Liver (tissue), 8 donors: ENCODE measurements at regions not wholly inside any gene's neighbourhood (a gene's known extent, or its start where the extent isn't known, plus 50 kb on each side); places are given as distances from the start of the nearest gene placed in this dataset.

ENCODE experiments used
- DNase-seq: peaks from one replicate; pipeline ENCODE4 v3.0.0-alpha.2; 2017; ENCODE audit warnings: low spot score
- H3K27ac ChIP-seq, 2 donors: one replicate each; pipeline ENCODE4 v1.7.0; 2013; ENCODE audit warnings: inconsistent platforms in 2 of 2, low read length in 2 of 2, control low read depth in 1 of 2, low read depth in 1 of 2, mild to moderate bottlenecking in 1 of 2
- H3K27me3 ChIP-seq, 4 donors: one replicate each; pipeline versions ENCODE4 v1.6.1 to v1.7.0; 2013; ENCODE audit warnings: low read length in 3 of 4, inconsistent platforms in 1 of 4, mild to moderate bottlenecking in 1 of 4, moderate library complexity in 1 of 4; ENCODE audit not compliant: control insufficient read depth in 4 of 4, insufficient read depth in 4 of 4
- H3K36me3 ChIP-seq, 4 donors: one replicate each; pipeline versions ENCODE4 v1.6.1 to v1.7.0; 2013; ENCODE audit warnings: low read length in 3 of 4, mild to moderate bottlenecking in 3 of 4, low read depth in 1 of 4, moderate library complexity in 1 of 4; ENCODE audit not compliant: control insufficient read depth in 4 of 4, insufficient read depth in 3 of 4
- H3K4me1 ChIP-seq, 4 donors: one replicate each; pipeline versions ENCODE4 v1.6.1 to v1.7.0; 2013; ENCODE audit warnings: low read length in 3 of 4, mild to moderate bottlenecking in 3 of 4, moderate library complexity in 1 of 4; ENCODE audit not compliant: control insufficient read depth in 4 of 4, insufficient read depth in 4 of 4
- H3K4me3 ChIP-seq, 3 donors: one replicate each; pipeline versions ENCODE4 v1.6.1 to v1.7.0; 2013; ENCODE audit warnings: low read length in 3 of 3, control low read depth in 1 of 3, low read depth in 1 of 3, mild to moderate bottlenecking in 1 of 3
- H3K9ac ChIP-seq, 2 donors: one replicate each; pipeline ENCODE4 v1.7.0; 2013; ENCODE audit warnings: low read length in 2 of 2, mild to moderate bottlenecking in 2 of 2, moderate library complexity in 2 of 2, control low read depth in 1 of 2, low read depth in 1 of 2
- H3K9me3 ChIP-seq, 4 donors: one replicate each; pipeline versions ENCODE4 v1.6.1 to v1.7.0; 2013; ENCODE audit warnings: low read length in 3 of 4; ENCODE audit not compliant: control insufficient read depth in 4 of 4
- CTCF ChIP-seq: fragments of 150-350 bp; IDR thresholded peaks from 2 replicates; pipeline ENCODE4 v1.5.1; 2017; ENCODE audit warnings: improper control_type of control experiment, low read depth, low read length; ENCODE audit not compliant: missing input control
- EGR1 ChIP-seq, 2 donors: IDR thresholded peaks; 2 replicates each; pipeline ENCODE4 v1.6.1; 2016 to 2018; ENCODE audit warnings: antibody characterized with exemption in 2 of 2, low read depth in 2 of 2
- FOXA1 ChIP-seq: IDR thresholded peaks from 2 replicates; pipeline ENCODE4 v1.6.1; 2016; ENCODE audit warnings: antibody characterized with exemption
- FOXA2 ChIP-seq: IDR thresholded peaks from 2 replicates; pipeline ENCODE4 v1.6.1; 2016; ENCODE audit warnings: antibody characterized with exemption
- GABPA ChIP-seq, 2 donors: IDR thresholded peaks in 1 of 2; conservative IDR thresholded peaks in 1 of 2; 2 replicates each; pipeline ENCODE4 v1.6.1; 2016; ENCODE audit warnings: antibody characterized with exemption in 2 of 2, mild to moderate bottlenecking in 1 of 2, moderate library complexity in 1 of 2
- HNF4A ChIP-seq, 2 donors: conservative IDR thresholded peaks; 2 replicates each; pipeline ENCODE4 v1.6.1; 2016; ENCODE audit warnings: antibody characterized with exemption in 2 of 2, mild to moderate bottlenecking in 2 of 2
- HNF4G ChIP-seq: IDR thresholded peaks from 2 replicates; pipeline ENCODE4 v1.6.1; 2016; ENCODE audit warnings: antibody characterized with exemption
- JUND ChIP-seq, 2 donors: IDR thresholded peaks; 2 replicates each; pipeline ENCODE4 v1.6.1; 2016; ENCODE audit warnings: antibody characterized with exemption in 2 of 2
- NR2F2 ChIP-seq: IDR thresholded peaks from 2 replicates; pipeline ENCODE4 v1.6.1; 2016; ENCODE audit warnings: antibody characterized with exemption
- RAD21 ChIP-seq, 2 donors: IDR thresholded peaks; 2 replicates each; pipeline ENCODE4 v1.6.1; 2016; ENCODE audit warnings: antibody characterized with exemption in 2 of 2, mild to moderate bottlenecking in 2 of 2
- REST ChIP-seq: IDR thresholded peaks from 2 replicates; pipeline ENCODE4 v1.6.1; 2016; ENCODE audit warnings: antibody characterized with exemption, mild to moderate bottlenecking
- RXRA ChIP-seq, 2 donors: IDR thresholded peaks; 2 replicates each; pipeline ENCODE4 v1.6.1; 2017 to 2018; ENCODE audit warnings: antibody characterized with exemption in 2 of 2, mild to moderate bottlenecking in 1 of 2
- SP1 ChIP-seq: IDR thresholded peaks from 2 replicates; pipeline ENCODE4 v1.6.1; 2018; ENCODE audit warnings: antibody characterized with exemption, mild to moderate bottlenecking
- TAF1 ChIP-seq: conservative IDR thresholded peaks from 2 replicates; pipeline ENCODE4 v1.6.1; 2016; ENCODE audit warnings: antibody characterized with exemption, mild to moderate bottlenecking
- YY1 ChIP-seq: IDR thresholded peaks from 2 replicates; pipeline ENCODE4 v1.6.1; 2016; ENCODE audit warnings: antibody characterized with exemption, mild to moderate bottlenecking
- WGBS: extraction: QIAGEN DNeasy Blood & Tissue Kit; methylation state at CpG from one replicate; pipeline ENCODE4 v1.1.7; 2013; 5-methylcytosine and 5-hydroxymethylcytosine counted together
- TF ChIP-seq, protein P1 (sequence below): IDR thresholded peaks from 2 replicates; pipeline ENCODE4 v1.6.1; 2016; ENCODE audit warnings: antibody characterized with exemption
- TF ChIP-seq, protein P2 (sequence below): IDR thresholded peaks from 2 replicates; pipeline ENCODE4 v1.6.1; 2016; ENCODE audit warnings: antibody characterized with exemption
- donor health status: healthy.
- donor health status: healthy.
- donor health status: healthy.
- donor health status: healthy.
- donor health status: healthy.

DNA sequence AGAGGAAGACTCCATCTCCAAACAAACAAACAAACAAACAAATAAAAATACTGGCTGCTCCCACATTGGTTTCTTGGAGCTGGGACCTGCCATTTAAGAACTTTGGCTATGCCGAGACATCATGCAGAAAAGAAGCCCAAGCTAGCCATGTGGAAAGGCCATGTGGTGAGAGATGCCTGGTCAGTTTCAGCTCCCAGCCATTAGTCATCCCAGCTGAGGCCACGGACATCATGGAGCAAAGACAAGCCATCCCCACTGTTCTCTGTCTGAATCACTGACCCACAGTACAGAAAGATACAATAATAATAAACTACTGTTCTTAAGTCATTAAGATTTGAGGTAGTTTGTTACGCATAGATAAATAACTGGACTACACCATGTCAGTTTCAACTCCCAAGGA, 70.0 kb upstream of the PCBD1 start (continued):
- TF ChIP-seq EGR1 (IDR thresholded peaks at IDR 0.05; ENCODE audit: low read depth in 2 of 2), result no peak

- H3K9ac ChIP-seq, result no peak overlapping the region
- TF ChIP-seq, protein P1, sequence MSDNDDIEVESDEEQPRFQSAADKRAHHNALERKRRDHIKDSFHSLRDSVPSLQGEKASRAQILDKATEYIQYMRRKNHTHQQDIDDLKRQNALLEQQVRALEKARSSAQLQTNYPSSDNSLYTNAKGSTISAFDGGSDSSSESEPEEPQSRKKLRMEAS, result no peak
- no peak for TF ChIP-seq FOXA2
- no peak for TF ChIP-seq YY1
- TF ChIP-seq SP1, result no peak
- TF ChIP-seq CTCF, result no peak
- TF ChIP-seq GABPA (IDR thresholded peaks at IDR 0.05 in 1 of 2, conservative IDR thresholded peaks at IDR 0.05 in 1 of 2), result no peak
- TF ChIP-seq FOXA1, result no peak
- TF ChIP-seq RAD21 (IDR thresholded peaks at IDR 0.05), result no peak
- TF ChIP-seq EGR1 (IDR thresholded peaks at IDR 0.05; ENCODE audit: low read depth in 2 of 2), result no peak
- TF ChIP-seq REST, result no peak
- no peak for TF ChIP-seq TAF1
- no peak for TF ChIP-seq NR2F2
- no peak for TF ChIP-seq HNF4A (conservative IDR thresholded peaks at IDR 0.05)
- no peak for TF ChIP-seq RXRA (IDR thresholded peaks at IDR 0.05)
- TF ChIP-seq JUND (IDR thresholded peaks at IDR 0.05), result no peak
- TF ChIP-seq HNF4G, result no peak
- TF ChIP-seq, protein P2, sequence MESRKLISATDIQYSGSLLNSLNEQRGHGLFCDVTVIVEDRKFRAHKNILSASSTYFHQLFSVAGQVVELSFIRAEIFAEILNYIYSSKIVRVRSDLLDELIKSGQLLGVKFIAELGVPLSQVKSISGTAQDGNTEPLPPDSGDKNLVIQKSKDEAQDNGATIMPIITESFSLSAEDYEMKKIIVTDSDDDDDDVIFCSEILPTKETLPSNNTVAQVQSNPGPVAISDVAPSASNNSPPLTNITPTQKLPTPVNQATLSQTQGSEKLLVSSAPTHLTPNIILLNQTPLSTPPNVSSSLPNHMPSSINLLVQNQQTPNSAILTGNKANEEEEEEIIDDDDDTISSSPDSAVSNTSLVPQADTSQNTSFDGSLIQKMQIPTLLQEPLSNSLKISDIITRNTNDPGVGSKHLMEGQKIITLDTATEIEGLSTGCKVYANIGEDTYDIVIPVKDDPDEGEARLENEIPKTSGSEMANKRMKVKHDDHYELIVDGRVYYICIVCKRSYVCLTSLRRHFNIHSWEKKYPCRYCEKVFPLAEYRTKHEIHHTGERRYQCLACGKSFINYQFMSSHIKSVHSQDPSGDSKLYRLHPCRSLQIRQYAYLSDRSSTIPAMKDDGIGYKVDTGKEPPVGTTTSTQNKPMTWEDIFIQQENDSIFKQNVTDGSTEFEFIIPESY, result no peak
- H3K4me1 ChIP-seq, result no peaks in the 10 kb centered on the region
- DNase-seq, result no peak
- no peak overlapping the region for H3K27ac ChIP-seq
- no peaks in the 10 kb centered on the region for H3K9me3 ChIP-seq
- H3K4me3 ChIP-seq, result no peak overlapping the region
- WGBS, result 95% methylated on average over 2 of the region's 2 CpGs
- no peaks in the 10 kb centered on the region for H3K27me3 ChIP-seq
- no peaks in the 10 kb centered on the region for H3K36me3 ChIP-seq
These were observed 72.0 kb upstream of the PCBD1 start for GRCh38 chr10:70960316-70960715.
